Stimulated activated CD8-positive, alpha-beta memory T cell treated with anti-CD3 and anti-CD28 coated beads, Interleukin-15, amount 100 ng/mL, for 1 hour (primary cell): ENCODE measurements at regions not wholly inside any gene's neighbourhood (a gene's known extent, or its start where the extent isn't known, plus 50 kb on each side); places are given as distances from the start of the nearest gene placed in this dataset.
"Not testable (repeated sequence)": the region's sequence is repeated elsewhere in the genome, so short reads cannot be mapped to it uniquely, and the experiment has no call there.

Experiments used
- DNase-seq: peaks from one replicate; pipeline ENCODE4 v3.0.0-alpha.2; 2020; ENCODE audit warnings: low read depth

DNA sequence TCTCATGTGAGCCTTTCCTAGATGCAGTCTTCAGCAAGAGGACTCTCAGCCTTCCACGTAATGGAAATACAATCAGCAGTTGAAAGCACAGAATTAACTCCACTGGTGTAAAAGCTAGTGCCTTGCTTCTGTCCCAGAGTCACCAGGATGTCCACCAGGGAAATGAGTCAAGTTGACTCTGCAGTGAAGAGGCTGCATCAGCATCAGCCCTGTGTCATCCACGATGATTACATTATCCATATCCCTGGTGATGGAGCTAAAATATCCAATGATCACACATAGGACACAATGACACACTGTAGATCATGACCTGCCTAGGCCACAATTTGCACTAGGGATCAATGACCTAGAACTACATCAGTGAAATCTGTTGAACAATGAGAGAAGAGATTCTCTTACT, 262.4 kb downstream of the ERMARD start:
- DNase-seq, result no peak

DNA sequence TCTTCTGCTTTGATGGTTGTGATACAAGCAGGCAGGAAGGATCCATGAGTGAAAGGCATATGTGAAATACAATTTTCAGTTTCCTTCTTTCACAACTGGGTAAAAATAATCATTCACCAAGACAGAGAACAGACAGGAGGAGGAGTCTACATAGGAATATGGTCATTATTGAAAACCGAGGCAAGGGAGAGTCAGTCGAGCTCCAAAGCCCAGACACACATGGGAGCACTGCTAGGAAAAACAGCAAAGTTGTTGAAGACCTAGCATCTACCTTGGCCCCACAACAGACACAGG, 260.6 kb downstream of the ERMARD start:
- DNase-seq, result no peak

DNA sequence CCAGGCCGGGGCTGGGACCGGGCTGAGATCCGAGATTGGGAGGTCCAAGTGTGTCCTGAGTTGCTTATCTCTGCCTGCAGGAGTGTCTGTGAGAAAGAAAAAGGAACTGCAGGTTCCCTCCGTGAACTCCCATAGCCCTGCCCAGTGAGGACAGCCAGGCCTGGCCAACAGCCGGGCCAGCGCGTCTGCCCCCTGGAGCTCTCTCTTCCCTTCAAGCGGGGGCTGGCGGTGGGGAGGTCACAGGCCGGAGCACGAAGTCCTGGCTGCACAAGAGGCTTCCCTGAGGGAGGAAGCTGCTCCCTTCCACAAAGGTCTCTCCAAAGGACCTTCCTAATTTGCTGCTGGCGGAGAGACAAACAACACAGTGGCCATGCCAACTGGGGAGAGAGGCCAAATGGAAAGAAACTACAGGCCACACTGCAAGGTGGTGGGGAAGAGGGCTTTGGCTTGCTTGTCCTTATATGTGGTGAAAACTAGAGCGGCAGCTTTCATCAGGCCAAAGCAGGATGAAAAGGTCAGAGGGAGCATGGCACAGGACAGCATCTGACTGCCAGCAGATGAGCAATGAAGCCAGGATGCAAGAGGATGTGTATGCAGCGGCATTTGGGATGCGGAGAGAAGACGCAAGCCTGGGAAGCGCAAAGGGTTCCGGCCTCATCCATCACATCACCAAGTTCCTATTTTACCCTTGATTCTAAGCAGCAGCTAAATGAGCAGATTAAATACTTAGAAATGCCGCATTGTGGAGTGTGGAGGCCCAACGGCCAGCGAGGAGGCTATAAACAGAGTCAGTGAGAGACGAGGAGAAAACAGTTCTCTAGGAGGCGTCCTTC, 260.0 kb downstream of the ERMARD start:
- no peak for DNase-seq

DNA sequence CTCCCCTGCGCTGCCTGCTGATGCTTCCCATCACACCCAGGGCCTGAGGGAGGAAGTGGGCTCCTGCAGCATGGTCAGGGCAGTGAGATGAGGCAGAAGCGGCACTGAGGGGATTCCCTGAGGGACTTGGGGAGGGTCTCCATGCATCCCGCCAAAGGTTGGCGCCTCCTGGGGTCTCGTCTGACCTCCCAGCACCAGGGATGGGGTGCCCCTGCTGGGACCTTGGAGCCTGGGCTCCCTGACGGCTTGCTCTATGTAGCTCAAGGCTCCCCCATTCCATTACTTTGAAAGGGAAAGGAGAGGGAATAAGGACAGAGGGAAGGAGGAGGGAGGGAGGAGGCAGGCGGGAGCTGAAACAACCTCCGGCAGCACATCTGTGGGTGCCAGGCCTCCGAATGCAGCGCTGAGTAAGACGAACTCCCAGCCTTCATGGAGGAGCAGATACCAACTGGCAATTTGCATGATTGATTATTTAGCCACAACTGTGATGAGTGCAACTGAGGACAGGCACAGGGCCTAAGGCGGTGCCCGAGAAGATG, 259.3 kb downstream of the ERMARD start:
- no peak for DNase-seq

DNA sequence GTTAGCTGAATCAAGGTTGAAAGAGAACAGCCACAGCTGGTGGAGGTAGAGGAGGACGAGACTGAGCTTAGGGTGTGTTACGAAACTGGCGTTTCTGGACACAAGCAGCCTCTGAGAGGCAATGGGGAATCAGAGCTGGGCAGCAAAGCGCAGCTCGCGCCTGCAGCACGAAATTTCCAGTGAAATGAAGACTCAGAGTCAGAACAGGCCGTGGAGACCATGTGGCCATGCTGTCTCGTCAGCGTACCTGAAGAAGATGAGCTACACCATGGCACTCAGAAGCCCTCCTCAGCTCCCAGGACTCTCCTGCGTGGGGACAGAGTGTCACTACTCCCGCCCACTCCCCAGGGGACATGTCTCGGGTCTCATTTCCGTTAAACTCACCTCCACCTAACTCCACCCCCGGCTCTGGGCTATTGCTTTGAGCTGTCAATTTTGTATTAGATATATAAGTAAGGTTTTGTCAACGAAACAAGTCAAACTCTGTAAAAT, 256.9 kb downstream of the ERMARD start:
- no peak for DNase-seq

DNA sequence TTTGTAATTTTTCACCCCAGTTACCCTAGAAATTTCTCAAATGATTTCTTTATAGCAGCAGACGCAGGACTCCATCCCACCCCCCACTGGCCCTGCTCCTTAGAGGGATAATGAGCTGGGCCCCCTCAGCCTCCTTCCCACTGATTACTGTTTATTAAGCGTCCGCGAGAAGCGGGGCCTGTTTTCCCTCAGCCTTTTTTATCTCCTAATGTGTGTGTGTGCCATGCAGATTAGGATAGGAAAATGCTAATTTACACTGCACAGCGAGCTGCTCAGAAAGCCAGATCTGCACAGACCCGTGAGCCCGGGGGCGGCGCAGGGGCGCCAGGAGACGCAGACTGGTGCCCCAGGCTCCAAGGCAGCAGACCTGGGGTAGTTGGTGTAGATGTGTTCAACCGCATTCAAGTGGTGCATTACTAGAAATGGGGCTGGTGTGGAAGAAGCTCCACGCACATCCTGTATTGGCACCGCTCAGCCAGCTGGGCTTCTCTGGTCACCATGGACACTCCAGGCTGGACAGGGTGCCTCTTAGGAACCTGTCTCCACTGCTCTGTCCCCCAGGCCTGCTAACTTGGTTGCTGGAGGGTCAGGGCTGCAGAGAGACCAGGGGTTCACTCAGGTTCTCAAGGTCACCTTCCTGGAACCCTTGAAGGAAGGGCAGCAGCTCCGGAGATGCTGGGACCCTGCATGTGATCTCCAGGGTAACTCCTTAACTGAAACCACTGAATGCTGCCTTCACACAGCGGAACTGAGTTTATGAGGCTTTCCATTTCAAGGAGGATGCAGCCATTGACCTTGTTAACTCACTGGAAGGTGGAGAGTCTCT, 256.3 kb downstream of the ERMARD start:
- no peak for DNase-seq

DNA sequence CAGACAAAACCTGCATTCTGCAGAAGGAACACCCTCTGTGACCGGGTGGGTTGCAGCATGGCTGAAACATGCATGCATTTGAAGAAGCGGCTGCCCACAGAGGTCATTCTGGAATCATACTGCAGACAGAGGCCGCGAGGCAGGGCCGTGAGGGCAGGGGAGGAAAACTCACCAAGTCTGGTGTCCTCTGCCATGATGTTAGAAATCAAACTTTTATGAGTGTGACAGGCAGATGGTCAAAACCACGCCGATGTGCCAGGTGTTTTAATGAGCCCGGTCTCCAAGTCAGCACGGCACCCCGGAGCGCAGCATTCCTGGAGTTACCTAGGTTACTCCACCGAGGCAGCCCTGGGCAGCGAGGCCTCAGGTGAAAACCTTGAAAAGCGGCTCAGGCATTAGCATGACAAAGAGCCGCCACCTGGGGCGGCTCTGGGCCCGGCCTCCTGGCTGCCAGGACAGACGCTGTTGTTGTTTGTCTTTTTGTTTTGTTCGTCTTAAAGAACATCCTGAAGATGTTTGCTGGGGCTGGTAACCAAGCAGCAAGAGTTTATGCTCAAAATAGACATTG, 255.6 kb downstream of the ERMARD start:
- no peak for DNase-seq

DNA sequence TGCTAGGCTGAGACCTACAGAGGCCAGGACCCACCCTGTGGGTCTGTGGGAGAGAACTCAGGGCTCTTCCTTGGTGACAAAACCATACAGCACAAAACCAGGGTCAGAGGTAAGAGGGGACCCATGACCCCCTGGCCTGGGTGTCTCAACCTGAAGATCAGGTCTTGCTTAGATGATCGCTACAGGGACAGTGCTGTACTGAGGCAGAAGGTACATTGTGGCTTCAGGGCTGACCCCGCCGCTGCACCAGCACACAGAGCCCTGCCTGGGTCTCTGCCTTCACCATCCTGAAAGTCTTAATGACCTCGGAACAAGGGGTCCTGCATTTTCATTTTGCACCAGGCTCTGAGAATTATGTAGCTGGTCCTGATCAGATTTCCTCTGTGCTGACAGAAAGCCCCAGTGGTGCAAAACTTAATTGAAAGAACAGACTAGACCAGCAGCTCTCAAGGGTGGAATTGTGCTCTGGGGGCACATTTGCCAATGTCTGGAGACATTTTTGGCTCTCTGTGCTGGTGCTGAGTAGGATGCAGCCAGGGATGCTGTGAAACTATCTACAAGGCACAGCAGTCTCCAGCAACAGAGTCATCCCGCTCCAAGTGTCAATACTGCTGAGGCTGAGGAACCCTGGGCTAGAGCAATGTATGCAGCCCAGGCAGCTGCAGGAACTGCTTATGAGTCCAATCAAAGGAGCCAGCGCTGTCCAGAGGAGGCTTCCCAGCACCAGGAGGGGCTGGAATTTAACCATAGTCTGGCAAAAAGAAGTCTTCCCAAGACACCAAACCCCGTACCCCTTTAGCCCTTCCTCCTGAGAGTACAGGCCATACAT, 254.9 kb downstream of the ERMARD start:
- DNase-seq, result no peak

DNA sequence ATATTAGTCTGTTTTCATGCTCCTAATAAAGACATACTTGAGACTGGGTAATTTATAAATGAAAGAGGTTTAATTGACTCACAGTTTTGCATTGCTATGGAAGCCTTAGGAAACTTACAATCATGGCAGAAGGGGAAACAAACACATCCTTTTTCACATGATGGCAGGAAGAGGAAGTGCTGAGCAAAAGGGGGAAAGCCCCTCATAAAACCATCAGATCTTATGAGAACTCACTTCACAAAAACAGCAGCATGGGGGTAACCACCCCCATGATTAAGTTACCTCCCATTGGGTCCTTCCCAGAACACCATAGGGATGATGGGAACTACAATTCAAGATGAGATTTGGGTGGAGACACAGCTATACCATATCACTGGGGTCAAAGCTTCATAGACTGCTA, 254.2 kb downstream of the ERMARD start:
- DNase-seq, result no peak

DNA sequence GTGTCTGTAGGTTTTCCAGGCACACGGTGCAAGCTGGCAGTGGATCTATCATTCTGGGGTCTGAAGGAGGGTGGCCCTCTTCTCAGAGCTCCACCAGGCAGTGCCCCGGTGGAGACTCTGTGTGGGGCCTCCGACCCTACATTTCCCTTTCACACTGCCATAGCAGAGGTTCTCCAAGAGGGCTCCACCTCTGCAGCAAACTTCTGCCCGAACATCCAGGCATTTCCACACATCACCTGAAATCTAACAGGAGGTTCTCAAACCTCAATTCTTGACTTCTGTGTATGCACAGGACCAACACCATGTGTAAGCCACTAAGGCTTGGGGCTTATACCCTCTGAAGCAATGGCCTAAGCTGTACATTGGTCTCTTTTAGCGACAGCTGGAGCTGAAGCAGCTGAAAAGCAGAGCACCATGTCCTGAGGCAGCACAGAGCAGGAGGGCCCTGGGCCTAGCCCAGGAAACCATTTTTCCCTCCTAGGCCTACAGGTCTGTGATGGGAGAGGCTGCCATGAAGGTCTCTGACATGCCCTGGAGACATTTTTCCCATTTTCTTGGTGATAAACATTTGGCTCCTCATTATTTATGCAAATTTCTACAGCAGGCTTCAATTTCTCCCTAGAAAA, 253.3 kb downstream of the ERMARD start:
- DNase-seq, result no peak

DNA sequence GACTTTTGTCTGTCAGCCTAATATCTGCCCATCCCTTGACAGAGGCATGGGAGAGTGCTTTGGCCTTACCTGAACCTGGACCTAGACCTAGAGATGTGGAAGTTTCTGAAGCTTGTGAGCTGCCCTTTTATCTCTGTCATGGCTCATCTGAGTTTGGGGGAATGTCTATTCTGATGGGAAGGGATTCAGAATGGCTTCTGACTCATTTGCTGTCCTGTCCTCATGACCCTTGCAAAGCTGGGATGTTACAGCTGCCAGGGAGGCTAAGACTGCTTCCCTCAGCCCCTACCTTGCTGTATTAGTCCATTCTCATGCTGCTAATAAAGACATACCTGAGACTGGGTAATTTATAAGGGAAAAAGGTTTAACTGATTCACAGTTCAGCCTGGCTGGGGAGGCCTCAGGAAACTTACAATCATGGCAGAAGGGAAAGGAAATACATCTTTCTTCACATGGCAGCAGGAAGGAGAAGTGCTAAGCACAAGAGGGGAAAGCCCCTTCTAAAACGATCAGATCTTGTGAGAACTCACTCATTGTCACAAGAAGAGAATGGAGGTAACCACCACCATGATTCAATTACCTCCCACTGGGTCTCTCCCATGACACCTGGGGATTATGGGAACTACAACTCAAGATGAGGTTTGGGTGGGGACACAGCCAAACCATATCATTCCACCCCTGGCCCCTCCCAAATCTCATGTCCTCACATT, 252.2 kb downstream of the ERMARD start:
- DNase-seq, result no peak

DNA sequence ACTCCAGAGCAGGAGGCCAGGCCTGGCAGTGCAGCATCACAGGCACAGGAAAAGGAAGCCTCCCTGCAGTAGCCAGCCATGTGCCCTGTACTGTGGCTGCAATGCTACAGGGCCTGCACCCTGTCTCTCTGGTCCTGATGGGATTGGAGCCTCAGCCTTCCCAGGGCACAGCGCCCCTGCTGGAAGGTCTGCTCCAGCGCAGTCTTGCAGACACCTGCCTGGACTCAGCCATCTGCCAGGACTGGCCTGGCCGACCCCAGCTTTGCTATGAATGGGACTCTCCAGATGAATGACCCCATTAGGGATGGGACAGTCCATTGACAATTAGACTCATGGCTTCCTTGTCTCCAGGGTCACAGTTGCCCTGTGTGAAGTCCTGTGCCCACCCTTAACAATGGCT, 251.6 kb downstream of the ERMARD start:
- no peak for DNase-seq

DNA sequence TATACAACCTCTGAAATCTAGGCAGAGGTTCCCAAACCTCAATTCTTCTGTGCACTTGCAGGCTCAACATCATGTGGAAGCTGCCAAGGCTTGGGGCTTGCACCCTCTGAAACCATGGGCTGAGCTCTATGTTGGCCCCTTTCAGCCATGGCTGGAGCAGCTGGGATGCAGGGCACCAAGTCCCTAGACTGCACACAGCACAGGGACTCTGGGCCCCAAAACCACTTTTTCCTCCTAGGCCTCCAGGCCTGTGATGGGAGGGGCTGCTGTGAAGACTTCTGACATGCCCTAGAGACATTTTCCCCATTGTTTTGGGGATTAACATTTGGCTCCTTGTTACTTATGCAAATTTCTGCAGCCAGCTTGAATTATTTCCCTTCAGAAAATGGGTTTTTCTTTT, 250.4 kb downstream of the ERMARD start:
- not testable (repeated sequence) for DNase-seq

DNA sequence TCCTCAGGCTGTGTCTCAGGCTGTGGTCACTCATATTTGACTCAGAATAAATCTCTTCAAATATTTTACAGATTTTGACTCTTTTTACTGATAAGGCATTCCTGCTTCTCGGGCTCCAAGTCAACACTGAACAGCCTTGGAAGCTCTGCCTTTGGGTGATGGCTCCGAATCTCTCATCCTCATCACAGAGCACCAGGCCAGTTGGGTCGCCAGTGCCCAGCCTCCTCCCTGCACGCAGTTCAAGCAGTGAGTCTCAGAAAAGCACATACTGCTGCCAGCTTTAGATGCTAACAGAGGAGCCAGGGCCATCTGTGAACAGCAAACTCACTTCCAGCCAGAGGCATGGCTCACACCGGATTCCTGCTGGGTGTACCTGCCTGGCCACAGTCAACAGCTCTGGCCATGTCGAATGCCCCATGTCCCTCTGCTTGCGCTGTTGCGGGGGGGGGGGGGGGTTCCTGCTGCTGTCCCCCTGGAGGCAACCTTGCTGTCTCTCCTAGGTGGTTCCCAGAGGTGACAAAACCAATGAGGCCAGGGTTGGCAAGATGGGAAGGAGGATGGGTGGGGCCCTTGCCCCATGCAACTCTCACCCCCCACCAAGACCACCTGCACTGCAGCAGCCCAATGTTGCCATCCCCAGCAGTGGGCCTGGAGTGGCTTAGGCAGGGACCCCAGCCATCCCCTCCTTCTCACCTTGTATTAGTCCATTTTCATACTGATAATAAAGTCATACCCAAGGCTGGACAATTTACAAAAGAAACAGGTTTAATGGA, 248.8 kb downstream of the ERMARD start:
- DNase-seq, result no peak

DNA sequence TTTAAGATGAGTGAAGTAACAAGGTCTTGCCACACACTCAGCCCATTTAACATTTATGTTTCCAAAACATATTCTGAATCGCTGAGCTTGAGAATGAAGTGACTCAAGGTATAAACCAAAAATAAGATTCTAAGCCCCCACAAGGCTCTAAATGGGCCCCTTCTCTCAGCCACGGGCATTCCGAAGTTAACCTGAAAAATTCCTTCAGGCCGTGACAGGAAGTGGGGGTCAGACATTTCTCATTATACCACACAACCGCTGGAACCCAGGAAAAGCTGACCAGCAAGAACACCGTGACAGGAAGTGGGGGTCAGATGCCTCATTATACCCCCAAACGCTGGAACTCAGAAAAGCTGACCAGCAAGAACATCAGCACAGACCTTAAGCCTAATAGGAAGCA, 247.9 kb downstream of the ERMARD start:
- DNase-seq, result no peak

DNA sequence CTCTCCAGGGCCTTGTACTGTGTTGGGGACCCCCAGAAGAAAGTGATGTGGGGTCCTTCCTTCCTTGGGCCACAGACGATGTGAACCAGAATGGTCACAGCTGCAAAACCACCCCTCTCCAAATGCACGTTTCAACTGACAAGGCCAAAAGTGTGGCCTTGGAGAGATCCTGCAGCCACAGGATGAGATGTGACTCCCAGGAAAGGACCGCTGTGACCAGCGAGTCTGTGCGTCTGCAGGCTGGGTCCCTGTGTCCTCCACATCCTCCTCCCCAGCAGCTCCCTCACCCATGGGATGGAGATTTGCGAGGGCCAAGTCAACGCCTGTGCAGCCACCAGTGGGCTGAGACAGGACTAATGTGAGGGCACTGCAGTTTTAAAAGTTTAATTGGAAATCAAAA, 247.0 kb downstream of the ERMARD start:
- no peak for DNase-seq

DNA sequence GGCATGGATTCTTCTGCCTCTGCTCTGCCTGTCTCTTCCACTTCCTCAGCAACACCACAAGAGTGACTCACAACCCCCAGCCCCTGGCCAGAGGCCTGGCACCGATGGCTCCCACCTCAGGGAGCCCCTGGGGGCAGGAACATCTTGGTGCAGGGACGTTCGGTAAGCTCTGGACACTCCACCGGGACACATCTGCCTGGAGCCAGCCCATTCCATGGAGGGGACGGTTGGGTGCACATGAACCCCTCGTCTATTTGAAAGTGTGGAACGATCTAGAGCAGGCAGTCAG, 246.5 kb downstream of the ERMARD start:
- no peak for DNase-seq

DNA sequence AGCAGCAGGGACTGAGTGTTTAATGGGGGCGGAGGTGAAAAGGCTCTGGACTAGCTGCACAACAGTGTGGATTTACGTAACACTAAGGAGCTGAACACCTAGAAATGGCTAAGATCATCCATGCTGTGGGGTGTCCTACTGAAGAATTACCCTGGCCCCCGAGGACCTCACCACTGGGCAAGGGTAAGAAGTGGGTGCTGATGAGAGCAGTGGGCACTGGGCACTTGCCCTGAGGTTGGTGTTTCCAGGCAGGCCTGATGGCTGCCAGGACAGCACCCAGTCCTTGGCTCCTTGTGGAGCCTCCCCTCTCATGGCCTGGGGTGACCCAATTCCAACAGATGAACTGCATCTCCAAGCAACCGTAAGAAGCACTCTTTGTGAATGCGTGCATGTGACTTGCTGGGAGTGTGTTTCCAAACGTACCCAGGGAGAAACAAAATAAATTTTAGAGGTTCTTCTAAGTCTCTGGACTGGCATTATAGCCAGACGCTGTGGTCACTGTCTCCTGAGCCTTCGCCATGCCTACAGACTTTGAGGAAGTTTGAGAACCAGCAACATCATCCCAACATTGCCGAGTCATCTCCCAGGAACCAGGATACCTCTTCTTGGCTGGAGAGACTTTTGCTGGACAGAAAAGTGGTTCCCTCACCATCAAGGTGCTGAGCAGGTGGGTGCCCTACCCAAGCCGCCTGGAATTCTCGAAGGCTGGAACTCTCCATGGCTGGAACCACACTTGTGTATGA, 245.9 kb downstream of the ERMARD start:
- DNase-seq, result no peak

DNA sequence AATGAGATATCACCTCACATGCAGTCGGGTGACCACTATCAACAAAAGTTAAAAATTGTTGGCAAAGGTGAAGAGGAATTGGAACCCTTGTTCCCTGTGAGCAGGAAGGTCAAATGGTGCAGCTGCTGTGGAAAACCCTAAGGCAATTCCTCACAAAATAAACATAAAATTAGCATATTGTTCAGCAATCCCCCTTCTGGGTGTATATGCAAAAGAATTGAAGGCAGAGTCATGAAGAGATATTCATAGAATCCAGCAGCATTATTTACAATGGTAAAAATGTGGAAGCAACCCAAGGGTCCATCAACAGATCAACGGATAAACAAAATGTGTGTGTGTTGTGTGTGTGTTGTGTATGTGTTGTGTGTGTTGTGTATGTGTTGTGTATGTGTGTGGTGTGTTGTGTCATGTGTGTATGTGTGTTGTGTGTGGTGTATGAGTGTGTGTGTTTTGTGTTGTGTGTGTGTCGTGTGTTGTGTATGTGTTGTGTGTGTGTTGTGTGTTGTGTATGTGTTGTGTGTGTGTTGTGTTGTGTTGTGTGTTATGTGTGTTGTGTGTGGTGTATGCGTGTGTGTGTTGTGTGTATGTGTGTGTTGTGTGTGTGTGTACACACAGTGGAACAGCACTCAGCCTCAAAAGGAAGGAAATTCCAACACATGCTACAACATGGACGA, 245.1 kb downstream of the ERMARD start:
- no peak for DNase-seq
